ENCODE measurements at regions not wholly inside any gene's neighbourhood (a gene's known extent, or its start where the extent isn't known, plus 50 kb on each side); places are given as distances from the start of the nearest gene placed in this dataset.

DNA sequence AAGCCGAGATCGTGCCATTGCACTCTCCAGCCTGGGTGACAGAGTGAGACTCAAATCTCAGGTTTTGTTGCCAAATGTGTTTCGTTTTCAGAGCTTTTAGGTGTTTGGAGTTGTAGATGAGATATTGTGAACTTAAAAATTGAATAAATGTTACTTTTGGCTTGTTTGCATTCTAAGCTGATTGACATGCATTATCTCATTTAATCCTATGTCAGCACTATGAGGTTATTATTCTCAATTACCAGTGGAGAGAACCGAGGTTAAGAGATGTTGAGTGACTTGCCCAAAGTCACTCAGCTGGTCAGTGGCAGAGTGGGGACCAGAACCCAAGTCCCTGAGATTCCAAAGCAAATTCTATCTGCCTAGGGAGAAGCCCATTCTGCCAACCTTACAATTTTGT is 72.6 kb upstream of the PIM1 start:
- peaks cover 3% of the 10 kb centered on the region for H3K27me3 Mint-ChIP-seq (ENCODE audit: low read depth, poor library complexity)
- H3K9me3 Mint-ChIP-seq, result no peaks in the 10 kb centered on the region
- no peak overlapping the region for H3K4me3 Mint-ChIP-seq
- H3K27ac Mint-ChIP-seq, result no peak overlapping the region
- no peak for DNase-seq
- H3K4me1 Mint-ChIP-seq, result peaks cover 46% of the 10 kb centered on the region
- TF ChIP-seq, protein P1, sequence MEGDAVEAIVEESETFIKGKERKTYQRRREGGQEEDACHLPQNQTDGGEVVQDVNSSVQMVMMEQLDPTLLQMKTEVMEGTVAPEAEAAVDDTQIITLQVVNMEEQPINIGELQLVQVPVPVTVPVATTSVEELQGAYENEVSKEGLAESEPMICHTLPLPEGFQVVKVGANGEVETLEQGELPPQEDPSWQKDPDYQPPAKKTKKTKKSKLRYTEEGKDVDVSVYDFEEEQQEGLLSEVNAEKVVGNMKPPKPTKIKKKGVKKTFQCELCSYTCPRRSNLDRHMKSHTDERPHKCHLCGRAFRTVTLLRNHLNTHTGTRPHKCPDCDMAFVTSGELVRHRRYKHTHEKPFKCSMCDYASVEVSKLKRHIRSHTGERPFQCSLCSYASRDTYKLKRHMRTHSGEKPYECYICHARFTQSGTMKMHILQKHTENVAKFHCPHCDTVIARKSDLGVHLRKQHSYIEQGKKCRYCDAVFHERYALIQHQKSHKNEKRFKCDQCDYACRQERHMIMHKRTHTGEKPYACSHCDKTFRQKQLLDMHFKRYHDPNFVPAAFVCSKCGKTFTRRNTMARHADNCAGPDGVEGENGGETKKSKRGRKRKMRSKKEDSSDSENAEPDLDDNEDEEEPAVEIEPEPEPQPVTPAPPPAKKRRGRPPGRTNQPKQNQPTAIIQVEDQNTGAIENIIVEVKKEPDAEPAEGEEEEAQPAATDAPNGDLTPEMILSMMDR (IDR thresholded peaks at IDR 0.05), result no peak
- no peaks in the 10 kb centered on the region for H3K36me3 Mint-ChIP-seq (ENCODE audit: low read depth)

DNA sequence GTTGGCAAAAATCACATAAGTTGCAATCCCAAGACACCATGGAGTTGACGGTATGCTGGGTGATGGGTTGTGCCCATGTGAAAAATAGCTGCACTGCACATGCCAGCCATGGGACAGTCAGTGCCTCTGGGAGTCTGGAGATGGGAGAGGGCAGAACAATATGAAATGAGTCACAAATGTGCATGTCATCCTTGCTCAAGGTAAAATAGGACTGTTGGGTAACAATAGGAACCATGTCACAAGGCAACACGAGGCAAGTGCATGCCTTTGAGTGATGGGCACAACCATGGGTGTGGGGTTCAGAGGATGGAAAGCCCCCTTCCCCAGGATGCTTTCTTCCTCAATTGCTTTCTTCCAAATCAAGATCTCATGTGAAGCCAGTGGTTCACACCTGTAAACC is 70.5 kb upstream of the PIM1 start:
- H3K36me3 Mint-ChIP-seq (ENCODE audit: low read depth), result no peaks in the 10 kb centered on the region
- TF ChIP-seq, protein P1 (IDR thresholded peaks at IDR 0.05), result no peak
- H3K27ac Mint-ChIP-seq, result no peak overlapping the region
- no peaks in the 10 kb centered on the region for H3K9me3 Mint-ChIP-seq
- no peak overlapping the region for H3K4me3 Mint-ChIP-seq
- peaks cover 54% of the 10 kb centered on the region for H3K4me1 Mint-ChIP-seq
- DNase-seq, result no peak
- peaks cover 3% of the 10 kb centered on the region for H3K27me3 Mint-ChIP-seq (ENCODE audit: low read depth, poor library complexity)

DNA sequence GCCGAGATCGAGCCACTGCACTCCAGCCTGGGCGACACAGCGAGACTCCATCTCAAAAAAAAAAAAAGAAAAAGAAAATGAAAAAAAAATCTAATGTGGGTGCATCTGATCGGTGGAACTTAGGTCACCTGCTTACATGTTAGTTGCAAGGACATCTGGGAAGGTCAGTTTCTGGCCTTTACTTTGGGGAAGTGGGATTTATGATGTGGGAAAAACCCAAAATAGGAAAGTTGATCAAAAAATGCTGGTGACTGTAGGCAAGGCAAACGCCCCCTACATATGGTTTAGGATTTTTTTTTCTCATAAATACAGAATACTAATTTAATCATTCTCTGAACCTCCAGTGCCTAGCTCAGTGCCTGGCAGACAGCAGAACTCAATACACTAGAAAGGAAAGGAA is 69.2 kb upstream of the PIM1 start:
- Mint-ChIP-seq H3K27ac (no peak overlapping the region), H3K4me1 (peaks cover 62% of the 10 kb centered on the region), H3K4me3 (peak overlapping the region; percentile 28), H3K36me3 (ENCODE audit: low read depth) (no peaks in the 10 kb centered on the region), H3K27me3 (ENCODE audit: low read depth, poor library complexity) (peaks cover 3% of the 10 kb centered on the region), H3K9me3 (no peaks in the 10 kb centered on the region)
- TF ChIP-seq, protein P1 (IDR thresholded peaks at IDR 0.05), result no peak
- no peak for DNase-seq

DNA sequence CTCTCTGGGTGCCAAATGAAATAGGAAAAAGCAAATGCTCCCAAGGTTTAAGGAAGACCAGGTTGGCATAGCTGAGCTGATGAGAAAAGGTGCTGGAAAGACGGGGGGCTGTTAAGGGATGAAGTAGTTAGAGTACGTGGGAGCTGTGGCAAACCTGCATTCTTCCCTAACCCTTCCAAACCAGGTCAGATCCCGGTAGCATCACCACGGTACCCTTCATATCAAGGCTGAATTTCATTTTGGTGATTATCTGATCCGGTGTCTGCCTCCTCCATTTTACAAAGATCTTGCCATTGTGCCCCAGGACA is 68.0 kb upstream of the PIM1 start:
- no peak for DNase-seq
- no peaks in the 10 kb centered on the region for H3K9me3 Mint-ChIP-seq
- no peaks in the 10 kb centered on the region for H3K27me3 Mint-ChIP-seq (ENCODE audit: low read depth, poor library complexity)
- no peaks in the 10 kb centered on the region for H3K36me3 Mint-ChIP-seq (ENCODE audit: low read depth)
- peaks cover 63% of the 10 kb centered on the region for H3K4me1 Mint-ChIP-seq
- TF ChIP-seq, protein P1 (IDR thresholded peaks at IDR 0.05), result no peak
- H3K27ac Mint-ChIP-seq, result peak overlapping the region; percentile 99
- peak overlapping the region; percentile 75 for H3K4me3 Mint-ChIP-seq

DNA sequence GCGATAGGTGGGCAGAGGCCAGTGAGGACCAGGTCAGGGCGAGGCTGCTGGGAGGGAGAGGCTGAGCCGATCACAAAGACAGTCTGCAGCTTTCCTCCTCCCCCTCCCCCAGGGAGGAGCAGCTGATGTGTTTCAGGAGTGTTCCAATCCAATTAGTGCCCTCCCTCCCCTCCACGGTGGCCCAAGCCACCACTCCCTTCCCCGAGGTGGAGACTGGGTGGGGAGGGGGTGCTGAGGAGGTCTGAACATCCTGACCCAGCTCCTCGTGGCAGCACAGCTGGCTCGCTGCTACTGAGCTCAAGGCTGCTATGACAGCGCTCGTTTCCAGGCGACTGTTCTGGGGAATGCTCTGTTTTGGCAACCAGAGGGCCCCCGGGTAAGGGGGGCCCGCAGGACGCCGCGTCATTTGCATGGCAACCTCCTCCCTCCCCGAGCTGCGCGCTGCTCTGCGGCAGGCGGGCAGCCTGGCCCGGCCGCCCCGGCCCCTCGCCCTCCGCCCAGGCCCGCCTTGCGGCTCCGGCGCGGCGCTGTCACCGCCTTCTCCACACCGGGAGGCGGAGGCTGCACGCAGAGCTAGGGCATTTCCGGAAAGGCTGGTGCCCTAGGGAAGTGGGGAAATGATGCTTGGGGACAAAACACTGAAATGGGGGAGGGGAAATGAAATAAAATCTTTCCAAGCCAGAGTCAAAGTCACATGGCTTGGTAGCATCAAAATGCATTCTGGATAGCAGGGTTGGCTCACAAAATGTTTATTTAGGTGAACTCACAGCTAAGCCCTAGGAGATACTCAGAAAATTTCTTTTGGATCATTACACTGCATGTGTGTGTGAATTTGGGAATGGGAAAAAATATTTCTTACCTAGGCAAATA is 67.4 kb upstream of the PIM1 start:
- H3K4me1 Mint-ChIP-seq, result peaks cover 69% of the 10 kb centered on the region

More for the DNA sequence above, 67.4 kb upstream of the PIM1 start:
- Mint-ChIP-seq H3K36me3 (ENCODE audit: low read depth) (no peaks in the 10 kb centered on the region), H3K27ac (peak overlapping the region; percentile 99), H3K9me3 (no peaks in the 10 kb centered on the region), H3K27me3 (ENCODE audit: low read depth, poor library complexity) (no peaks in the 10 kb centered on the region), H3K4me3 (peak overlapping the region; percentile 77)
- TF ChIP-seq, protein P1 (IDR thresholded peaks at IDR 0.05), result no peak
- peak; percentile 84 for DNase-seq
